Right atrium auricular region (tissue), 2 donors: ENCODE measurements at regions not wholly inside any gene's neighbourhood (a gene's known extent, or its start where the extent isn't known, plus 50 kb on each side); places are given as distances from the start of the nearest gene placed in this dataset.
"Not testable (repeated sequence)": the region's sequence is repeated elsewhere in the genome, so short reads cannot be mapped to it uniquely, and the experiment has no call there.

Experiments
- DNase-seq: peaks from one replicate; pipeline ENCODE4 v3.0.0-alpha.2; 2019; ENCODE audit warnings: low spot score
- H3K27ac ChIP-seq, 2 donors: fragments of 200-600 bp; sonication (generic); 1 replicate in 1 of 2; 2 replicates in 1 of 2; pipeline ENCODE4 v1.5.1; 2016 to 2019
- H3K27me3 ChIP-seq, 2 donors: fragments of 200-600 bp; sonication (generic); one replicate each; pipeline versions ENCODE4 v1.5.1 to v1.6.0; 2017 to 2019
- H3K36me3 ChIP-seq: fragments of 200-600 bp; sonication (generic); one replicate; pipeline ENCODE4 v1.5.1; 2016
- H3K4me1 ChIP-seq, 2 donors: fragments of 200-600 bp; sonication (generic); one replicate each; pipeline versions ENCODE4 v1.5.1 to v1.6.0; 2017 to 2019
- H3K4me3 ChIP-seq, 2 donors: fragments of 200-600 bp; sonication (generic); 1 replicate in 1 of 2; 2 replicates in 1 of 2; pipeline ENCODE4 v1.5.1; 2017 to 2019; ENCODE audit warnings: mild to moderate bottlenecking in 1 of 2, moderate library complexity in 1 of 2
- H3K9me3 ChIP-seq, 2 donors: fragments of 200-600 bp; sonication (generic); one replicate each; pipeline ENCODE4 v1.5.1; 2019
- TF ChIP-seq, protein P1 (sequence below), 2 donors: fragments of 200-600 bp; sonication (generic); IDR thresholded peaks; one replicate each; pipeline ENCODE4 v1.5.1; 2019; ENCODE audit warnings: antibody characterized with exemption in 2 of 2

DNA sequence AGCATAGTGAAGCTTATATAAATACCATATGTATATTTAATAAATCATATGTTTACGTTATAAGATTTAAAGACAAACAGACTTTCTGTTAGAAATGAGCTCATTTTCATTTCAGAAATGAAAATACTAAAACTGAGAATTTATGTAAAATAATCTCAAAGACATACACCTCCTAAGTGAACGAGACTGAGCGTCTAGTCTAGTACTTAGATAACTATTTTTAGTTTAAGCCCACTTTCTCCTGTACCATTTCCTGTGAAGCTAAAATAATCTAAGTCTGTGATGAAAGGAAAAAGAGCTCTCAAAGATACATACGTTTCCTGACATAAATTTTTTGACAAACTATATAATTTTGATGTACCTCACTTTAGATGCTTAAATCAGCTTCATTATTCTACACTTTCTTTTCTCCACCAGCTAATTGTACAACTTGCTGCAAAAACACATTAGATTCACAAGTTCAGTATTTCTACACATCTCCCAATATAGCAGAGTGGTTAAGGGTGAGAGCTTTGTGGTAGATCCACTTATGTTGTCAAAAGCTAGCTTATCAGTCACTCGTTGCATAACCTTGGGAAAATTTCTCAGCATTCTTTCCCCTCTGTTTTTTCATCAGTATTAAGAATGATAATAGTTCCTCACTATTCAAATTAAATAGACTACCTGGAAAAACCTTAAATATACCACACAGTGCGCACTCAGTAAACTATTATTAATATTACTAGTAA lies 703.0 kb downstream of the PLOD2 start:
- no peak for DNase-seq
- no peak overlapping the region for H3K4me3 ChIP-seq
- no peaks in the 10 kb centered on the region for H3K9me3 ChIP-seq
- no peaks in the 10 kb centered on the region for H3K27me3 ChIP-seq
- H3K36me3 ChIP-seq = no peaks in the 10 kb centered on the region
- TF ChIP-seq, protein P1, sequence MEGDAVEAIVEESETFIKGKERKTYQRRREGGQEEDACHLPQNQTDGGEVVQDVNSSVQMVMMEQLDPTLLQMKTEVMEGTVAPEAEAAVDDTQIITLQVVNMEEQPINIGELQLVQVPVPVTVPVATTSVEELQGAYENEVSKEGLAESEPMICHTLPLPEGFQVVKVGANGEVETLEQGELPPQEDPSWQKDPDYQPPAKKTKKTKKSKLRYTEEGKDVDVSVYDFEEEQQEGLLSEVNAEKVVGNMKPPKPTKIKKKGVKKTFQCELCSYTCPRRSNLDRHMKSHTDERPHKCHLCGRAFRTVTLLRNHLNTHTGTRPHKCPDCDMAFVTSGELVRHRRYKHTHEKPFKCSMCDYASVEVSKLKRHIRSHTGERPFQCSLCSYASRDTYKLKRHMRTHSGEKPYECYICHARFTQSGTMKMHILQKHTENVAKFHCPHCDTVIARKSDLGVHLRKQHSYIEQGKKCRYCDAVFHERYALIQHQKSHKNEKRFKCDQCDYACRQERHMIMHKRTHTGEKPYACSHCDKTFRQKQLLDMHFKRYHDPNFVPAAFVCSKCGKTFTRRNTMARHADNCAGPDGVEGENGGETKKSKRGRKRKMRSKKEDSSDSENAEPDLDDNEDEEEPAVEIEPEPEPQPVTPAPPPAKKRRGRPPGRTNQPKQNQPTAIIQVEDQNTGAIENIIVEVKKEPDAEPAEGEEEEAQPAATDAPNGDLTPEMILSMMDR (IDR thresholded peaks at IDR 0.05) = no peak
- no peak overlapping the region for H3K27ac ChIP-seq
- H3K4me1 ChIP-seq = no peaks in the 10 kb centered on the region

- not testable (repeated sequence) for DNase-seq, H3K4me1 ChIP-seq, H3K9me3 ChIP-seq, H3K27ac ChIP-seq, H3K4me3 ChIP-seq, H3K27me3 ChIP-seq, H3K36me3 ChIP-seq
Measured at GRCh38 chr3:145459681-145460080, 701.3 kb downstream of the PLOD2 start.

- H3K4me3 ChIP-seq = no peak overlapping the region
- H3K27ac ChIP-seq = no peak overlapping the region
- TF ChIP-seq, protein P1 (IDR thresholded peaks at IDR 0.05) = no peak
- no peaks in the 10 kb centered on the region for H3K4me1 ChIP-seq
- no peaks in the 10 kb centered on the region for H3K36me3 ChIP-seq
- DNase-seq = no peak
- H3K9me3 ChIP-seq = no peaks in the 10 kb centered on the region
- no peaks in the 10 kb centered on the region for H3K27me3 ChIP-seq
Measured at GRCh38 chr3:145471976-145472375, 689.0 kb downstream of the PLOD2 start.

DNA sequence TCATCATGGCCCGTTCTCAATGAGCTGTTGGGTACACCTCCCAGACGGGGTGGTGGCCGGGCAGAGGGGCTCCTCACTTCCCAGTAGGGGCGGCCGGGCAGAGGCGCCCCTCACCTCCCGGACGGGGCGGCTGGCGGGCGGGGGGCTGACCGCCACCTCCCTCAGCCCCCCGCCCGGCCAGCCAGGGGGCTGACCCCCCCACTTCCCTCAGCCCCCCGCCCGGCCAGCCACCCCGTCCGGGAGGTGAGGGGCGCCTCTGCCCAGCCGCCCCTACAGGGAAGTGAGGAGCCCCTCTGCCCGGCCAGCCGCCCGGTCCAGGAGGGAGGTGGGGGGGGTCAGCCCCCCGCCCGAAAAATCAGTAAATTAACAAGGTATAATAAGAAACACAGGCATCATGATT lies 678.2 kb downstream of the PLOD2 start:
- H3K36me3 ChIP-seq, H3K27ac ChIP-seq, H3K9me3 ChIP-seq, H3K27me3 ChIP-seq, H3K4me3 ChIP-seq, H3K4me1 ChIP-seq, DNase-seq: not testable (repeated sequence)

DNA sequence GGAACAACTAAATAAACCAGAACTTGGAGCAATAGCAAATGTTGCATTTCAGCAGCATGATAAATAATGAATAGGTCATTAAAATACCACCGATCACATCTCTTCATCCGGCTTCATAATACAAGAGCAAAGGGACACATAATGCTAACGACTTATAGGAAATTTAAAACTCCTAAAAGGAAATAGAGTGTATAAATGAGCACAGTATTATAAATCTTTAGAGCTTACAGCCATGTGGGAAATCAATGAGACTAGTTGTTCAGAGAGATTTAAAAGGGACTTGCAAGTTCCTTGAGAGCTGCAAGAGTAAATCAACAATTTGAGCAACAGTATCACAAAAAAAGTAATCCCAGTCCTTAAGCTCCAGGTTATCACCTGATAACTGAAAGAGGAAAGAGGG lies 677.0 kb downstream of the PLOD2 start:
- no peak for DNase-seq
- H3K9me3 ChIP-seq = no peaks in the 10 kb centered on the region
- H3K27ac ChIP-seq = no peak overlapping the region
- no peaks in the 10 kb centered on the region for H3K4me1 ChIP-seq
- H3K36me3 ChIP-seq = no peaks in the 10 kb centered on the region
- no peaks in the 10 kb centered on the region for H3K27me3 ChIP-seq
- no peak overlapping the region for H3K4me3 ChIP-seq
- TF ChIP-seq, protein P1 (IDR thresholded peaks at IDR 0.05) = no peak

DNA sequence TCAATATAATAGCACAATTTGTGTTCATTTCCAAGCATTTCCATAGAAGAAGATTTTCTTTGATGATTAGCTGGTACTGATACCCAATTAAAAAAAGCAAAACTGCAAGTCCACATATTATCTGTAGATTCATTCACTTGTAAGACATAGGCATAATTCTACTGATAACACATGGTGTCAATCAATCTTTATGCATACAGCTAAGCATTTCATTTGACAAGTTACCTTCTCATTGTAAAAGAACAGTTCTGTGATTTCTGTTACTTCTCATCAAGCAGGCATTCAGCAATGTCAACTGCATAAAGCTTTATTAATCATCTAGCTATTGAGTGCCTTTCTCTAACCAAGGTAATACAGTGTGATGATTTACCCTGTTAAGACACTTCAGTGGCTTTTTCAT lies 672.0 kb downstream of the PLOD2 start:
- H3K4me3 ChIP-seq = no peak overlapping the region
- TF ChIP-seq, protein P1 (IDR thresholded peaks at IDR 0.05) = no peak
- H3K27ac ChIP-seq = no peak overlapping the region
- no peaks in the 10 kb centered on the region for H3K4me1 ChIP-seq
- H3K27me3 ChIP-seq = no peaks in the 10 kb centered on the region
- no peak for DNase-seq
- no peaks in the 10 kb centered on the region for H3K36me3 ChIP-seq
- no peaks in the 10 kb centered on the region for H3K9me3 ChIP-seq
